ENCODE measurements at regions not wholly inside any gene's neighbourhood (a gene's known extent, or its start where the extent isn't known, plus 50 kb on each side); places are given as distances from the start of the nearest gene placed in this dataset.
"Not testable (repeated sequence)": the region's sequence is repeated elsewhere in the genome, so short reads cannot be mapped to it uniquely, and the experiment has no call there.

GRCh38 chr17:13204607-13205237, 186.9 kb upstream of the ELAC2 start:
- DNase-seq, result no peak

GRCh38 chr17:13202835-13203234, 185.0 kb upstream of the ELAC2 start:
- DNase-seq, result no peak

- no peak for DNase-seq
These were observed 182.8 kb upstream of the ELAC2 start for GRCh38 chr17:13200671-13201070.

- no peak for DNase-seq
These were observed 181.6 kb upstream of the ELAC2 start for GRCh38 chr17:13199425-13199824.

- DNase-seq, result no peak
These were observed 179.8 kb upstream of the ELAC2 start for GRCh38 chr17:13197586-13197985.

- DNase-seq, result no peak
These were observed 177.1 kb upstream of the ELAC2 start for GRCh38 chr17:13194887-13195286.

GRCh38 chr17:13182854-13183253, 165.0 kb upstream of the ELAC2 start:
- DNase-seq, result no peak

- DNase-seq, result no peak
These were observed 164.6 kb upstream of the ELAC2 start for GRCh38 chr17:13182450-13182849.

GRCh38 chr17:13181683-13182082, 163.9 kb upstream of the ELAC2 start:
- DNase-seq, result no peak

- DNase-seq, result no peak
These were observed 158.6 kb upstream of the ELAC2 start for GRCh38 chr17:13176436-13176835.

- no peak for DNase-seq
These were observed 154.0 kb upstream of the ELAC2 start for GRCh38 chr17:13171790-13172189.

- no peak for DNase-seq
These were observed 144.5 kb upstream of the ELAC2 start for GRCh38 chr17:13162361-13162760.

- no peak for DNase-seq
These were observed 143.0 kb upstream of the ELAC2 start for GRCh38 chr17:13160790-13161189.

- no peak for DNase-seq
These were observed 142.5 kb upstream of the ELAC2 start for GRCh38 chr17:13160296-13160695.

- no peak for DNase-seq
These were observed 140.8 kb upstream of the ELAC2 start for GRCh38 chr17:13158494-13159240.

GRCh38 chr17:13157656-13158055, 139.8 kb upstream of the ELAC2 start:
- DNase-seq, result no peak

- no peak for DNase-seq
These were observed 137.1 kb upstream of the ELAC2 start for GRCh38 chr17:13154930-13155329.

- DNase-seq, result no peak
These were observed 136.6 kb upstream of the ELAC2 start for GRCh38 chr17:13154398-13154797.

- no peak for DNase-seq
These were observed 135.2 kb upstream of the ELAC2 start for GRCh38 chr17:13153036-13153435.

GRCh38 chr17:13152501-13152900, 134.7 kb upstream of the ELAC2 start:
- DNase-seq, result no peak

GRCh38 chr17:13150738-13151137, 132.9 kb upstream of the ELAC2 start:
- DNase-seq, result not testable (repeated sequence)

GRCh38 chr17:13143001-13143400, 125.2 kb upstream of the ELAC2 start:
- no peak for DNase-seq

GRCh38 chr17:13140750-13141149, 122.9 kb upstream of the ELAC2 start:
- DNase-seq, result no peak

- peak; percentile 63 for DNase-seq
These were observed 117.7 kb upstream of the ELAC2 start for GRCh38 chr17:13135506-13135905.

- no peak for DNase-seq
These were observed 116.2 kb upstream of the ELAC2 start for GRCh38 chr17:13134076-13134475.
